Stomach (tissue), 4 donors: ENCODE measurements at regions not wholly inside any gene's neighbourhood (a gene's known extent, or its start where the extent isn't known, plus 50 kb on each side); places are given as distances from the start of the nearest gene placed in this dataset.

Source experiments
- POLR2A ChIP-seq, 4 donors: fragments of 450-650 bp; IDR thresholded peaks; one replicate each; pipeline ENCODE4 v1.6.1; 2016; ENCODE audit warnings: antibody characterized with exemption in 4 of 4, control low read depth in 2 of 4, mild to moderate bottlenecking in 1 of 4, moderate library complexity in 1 of 4
- TF ChIP-seq, protein P1 (sequence below), 7 experiments: fragments of 450-650 bp in 4 of 7; fragments of 200-600 bp in 3 of 7; sonication (generic) in 3 of 7; IDR thresholded peaks; one replicate each; pipeline ENCODE4 v1.5.1; 2016 to 2019; ENCODE audit warnings: antibody characterized with exemption in 7 of 7, control low read depth in 2 of 7, mild to moderate bottlenecking in 1 of 7

DNA sequence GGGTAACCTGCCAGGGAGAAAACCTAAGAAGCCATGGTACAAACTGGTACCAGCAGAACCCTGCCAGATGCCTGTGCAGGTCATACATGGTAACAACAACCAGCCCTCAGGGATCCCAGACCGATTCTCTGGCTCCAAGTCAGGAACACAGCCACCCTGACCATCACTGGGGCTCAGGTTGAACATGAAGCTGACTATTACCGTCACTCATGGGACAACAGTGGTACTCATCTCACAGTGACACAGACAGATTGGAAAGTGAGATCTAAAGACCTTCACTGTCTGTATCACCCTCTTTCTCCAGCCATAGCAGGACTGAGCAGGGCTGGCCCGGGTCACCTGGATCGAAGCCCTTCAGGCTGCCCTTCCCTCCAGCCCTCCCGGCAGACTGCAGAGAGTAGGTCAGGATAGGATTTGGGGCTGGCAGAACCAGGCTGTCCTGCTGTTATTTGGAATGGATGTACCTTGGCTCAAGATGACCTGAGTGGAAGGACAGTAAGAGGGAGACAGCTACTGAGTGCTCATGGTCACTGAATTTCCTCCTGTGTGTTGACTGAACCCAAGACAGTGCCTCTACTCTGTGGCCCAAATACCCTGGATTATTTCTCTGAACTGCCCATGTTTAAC lies 94.7 kb downstream of the GGTLC2 start:
- TF ChIP-seq, protein P1, sequence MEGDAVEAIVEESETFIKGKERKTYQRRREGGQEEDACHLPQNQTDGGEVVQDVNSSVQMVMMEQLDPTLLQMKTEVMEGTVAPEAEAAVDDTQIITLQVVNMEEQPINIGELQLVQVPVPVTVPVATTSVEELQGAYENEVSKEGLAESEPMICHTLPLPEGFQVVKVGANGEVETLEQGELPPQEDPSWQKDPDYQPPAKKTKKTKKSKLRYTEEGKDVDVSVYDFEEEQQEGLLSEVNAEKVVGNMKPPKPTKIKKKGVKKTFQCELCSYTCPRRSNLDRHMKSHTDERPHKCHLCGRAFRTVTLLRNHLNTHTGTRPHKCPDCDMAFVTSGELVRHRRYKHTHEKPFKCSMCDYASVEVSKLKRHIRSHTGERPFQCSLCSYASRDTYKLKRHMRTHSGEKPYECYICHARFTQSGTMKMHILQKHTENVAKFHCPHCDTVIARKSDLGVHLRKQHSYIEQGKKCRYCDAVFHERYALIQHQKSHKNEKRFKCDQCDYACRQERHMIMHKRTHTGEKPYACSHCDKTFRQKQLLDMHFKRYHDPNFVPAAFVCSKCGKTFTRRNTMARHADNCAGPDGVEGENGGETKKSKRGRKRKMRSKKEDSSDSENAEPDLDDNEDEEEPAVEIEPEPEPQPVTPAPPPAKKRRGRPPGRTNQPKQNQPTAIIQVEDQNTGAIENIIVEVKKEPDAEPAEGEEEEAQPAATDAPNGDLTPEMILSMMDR (IDR thresholded peaks at IDR 0.05), result no peak
- TF ChIP-seq POLR2A (IDR thresholded peaks at IDR 0.05), result no peak
